GM12878 (cell line): ENCODE measurements at regions not wholly inside any gene's neighbourhood (a gene's known extent, or its start where the extent isn't known, plus 50 kb on each side); places are given as distances from the start of the nearest gene placed in this dataset.

Source experiments
- ATAC-seq: fragments of 200-7000 bp; cut with Tn5 transposase; 3 replicates; pipeline ENCODE4 v1.9.1; 2020; ENCODE audit warnings: mild to moderate bottlenecking, moderate library complexity
- BruUV-seq: library from RNA; stranded (reverse); fragments of 400-500 nt; replicated peaks from 2 replicates; lab custom pipeline; 2021; lab: Mats Ljungman, UMichigan
- CTCF ChIA-PET: fragments of 300-600 bp; sonication (Branson Sonifier 250); formaldehyde crosslinking; extraction: SDS; loops from one replicate; lab custom pipeline; 2021; ENCODE audit warnings: inconsistent platforms; lab: Yijun Ruan, JAX
- POLR2A ChIA-PET: fragments of 350-600 bp; formaldehyde crosslinking; extraction: SDS; loops from one replicate; lab custom pipeline; 2021; ENCODE audit warnings: inconsistent platforms; lab: Charles Lee
- RAD21 ChIA-PET: fragments of 300-600 bp; sonication (Branson Sonifier 250); formaldehyde crosslinking; loops from one replicate; lab custom pipeline; 2023; ENCODE audit warnings: antibody characterized with exemption; ENCODE audit not compliant: unreplicated experiment; lab: Charles Lee
- SMC1A ChIA-PET: fragments of 300-600 bp; sonication (Branson Sonifier 250); formaldehyde crosslinking; loops from one replicate; lab custom pipeline; 2023; ENCODE audit not compliant: unreplicated experiment, uncharacterized antibody; lab: Charles Lee
- DNase-seq: peaks from one replicate; pipeline ENCODE4 v3.0.0-alpha.2; 2011; ENCODE audit warnings: low read depth, low spot score
- FAIRE-seq: peaks from 3 replicates; lab custom pipeline; 2011; peaks lifted over from hg19 to GRCh38; lab: Jason Lieb, UNC
- H2AFZ ChIP-seq: 2 replicates; pipeline ENCODE4 v1.6.0; 2011; ENCODE audit warnings: low read depth, low read length, control low read depth; ENCODE audit not compliant: control insufficient read depth
- H3K27ac ChIP-seq: 2 replicates; pipeline ENCODE4 v1.5.1; 2011; ENCODE audit warnings: control low read depth; ENCODE audit not compliant: control insufficient read depth, insufficient read depth
- H3K27me3 ChIP-seq, 2 experiments: replicated peaks in 1 of 2; 2 replicates each; pipeline versions ENCODE4 v1.6.0 to v1.6.1; 2011; ENCODE audit warnings: low read length in 1 of 2; ENCODE audit not compliant: control insufficient read depth in 2 of 2, insufficient read depth in 2 of 2
- H3K36me3 ChIP-seq, 2 experiments: 2 replicates each; pipeline ENCODE4 v1.5.1; 2011; ENCODE audit warnings: low read length in 1 of 2; ENCODE audit not compliant: control insufficient read depth in 2 of 2, insufficient read depth in 2 of 2
- H3K4me1 ChIP-seq: 2 replicates; pipeline ENCODE4 v1.6.1; 2011; ENCODE audit warnings: mild to moderate bottlenecking, low read length, moderate library complexity, mixed read lengths; ENCODE audit not compliant: control insufficient read depth, insufficient read depth
- H3K4me2 ChIP-seq: 2 replicates; pipeline ENCODE4 v1.6.0; 2011; ENCODE audit warnings: control low read depth; ENCODE audit not compliant: control insufficient read depth, insufficient read depth
- H3K4me3 ChIP-seq: fragments of 200-600 bp; sonication (generic); 2 replicates; pipeline ENCODE4 v1.5.1; 2016
- H3K79me2 ChIP-seq: 2 replicates; pipeline ENCODE4 v1.6.0; 2011; ENCODE audit warnings: low read length; ENCODE audit not compliant: control insufficient read depth, insufficient read depth
- H3K9ac ChIP-seq: 2 replicates; pipeline ENCODE4 v1.8.0; 2011; ENCODE audit warnings: low read length, control low read depth, mixed read lengths; ENCODE audit not compliant: control insufficient read depth, insufficient read depth
- H3K9me3 ChIP-seq: replicated peaks from 3 replicates; pipeline ENCODE4 v1.5.1; 2011; ENCODE audit warnings: mild to moderate bottlenecking, low read length; ENCODE audit not compliant: control insufficient read depth, insufficient read depth
- H4K20me1 ChIP-seq: 2 replicates; pipeline ENCODE4 v1.6.0; 2011; ENCODE audit not compliant: control insufficient read depth, insufficient read depth
- CHD4 ChIP-seq: fragments of 200-600 bp; sonication (generic); IDR thresholded peaks from 2 replicates; pipeline ENCODE4 v1.6.1; 2016; ENCODE audit warnings: mild to moderate bottlenecking
- JUND ChIP-seq: IDR thresholded peaks from 2 replicates; pipeline ENCODE4 v1.6.1; 2012; ENCODE audit warnings: low read depth, mild to moderate bottlenecking, low read length, improper control_type of control experiment, moderate library complexity
- NR2C1 ChIP-seq: fragments of 450-650 bp; IDR thresholded peaks from 2 replicates; pipeline ENCODE4 v1.6.1; 2017; ENCODE audit warnings: antibody characterized with exemption, mild to moderate bottlenecking, moderate library complexity
- RAD21 ChIP-seq: IDR thresholded peaks from 2 replicates; pipeline ENCODE4 v1.6.1; 2011; ENCODE audit warnings: mild to moderate bottlenecking, low read depth, low read length, moderate library complexity; ENCODE audit not compliant: insufficient read depth
- RAD51 ChIP-seq: fragments of 450-650 bp; IDR thresholded peaks from 2 replicates; pipeline ENCODE4 v1.6.1; 2016; ENCODE audit warnings: moderate library complexity, mild to moderate bottlenecking, inconsistent platforms
- WGBS: methylation state at CpG from one replicate; pipeline ENCODE4 v1.1.6; 2016; ENCODE audit warnings: low lambda C conversion rate; ENCODE audit not compliant: insufficient replicate concordance, insufficient coverage; ENCODE audit errors: missing lambda C conversion rate; 5-methylcytosine and 5-hydroxymethylcytosine counted together
- in situ Hi-C: fragments of 300-500 bp; cut with MboI; formaldehyde crosslinking; loops from 9 replicates; pipeline ENCODE4 v1.14.3; 2018; ENCODE audit warnings: mixed read lengths
- intact Hi-C: fragments of 100-400 bp; cut with micrococcal nuclease; formaldehyde crosslinking; loops from one replicate; pipeline ENCODE4 v1.14.2; 2022; ENCODE audit not compliant: unreplicated experiment
- TF ChIP-seq, protein P1 (sequence below): fragments of 450-650 bp; formaldehyde crosslinking; IDR thresholded peaks from 2 replicates; pipeline ENCODE4 v1.4.0; 2022; ENCODE audit warnings: mild to moderate bottlenecking, moderate library complexity
- TF ChIP-seq, protein P2 (sequence below): fragments of 450-650 bp; IDR thresholded peaks from 2 replicates; pipeline ENCODE4 v1.6.1; 2016; ENCODE audit warnings: mild to moderate bottlenecking

DNA sequence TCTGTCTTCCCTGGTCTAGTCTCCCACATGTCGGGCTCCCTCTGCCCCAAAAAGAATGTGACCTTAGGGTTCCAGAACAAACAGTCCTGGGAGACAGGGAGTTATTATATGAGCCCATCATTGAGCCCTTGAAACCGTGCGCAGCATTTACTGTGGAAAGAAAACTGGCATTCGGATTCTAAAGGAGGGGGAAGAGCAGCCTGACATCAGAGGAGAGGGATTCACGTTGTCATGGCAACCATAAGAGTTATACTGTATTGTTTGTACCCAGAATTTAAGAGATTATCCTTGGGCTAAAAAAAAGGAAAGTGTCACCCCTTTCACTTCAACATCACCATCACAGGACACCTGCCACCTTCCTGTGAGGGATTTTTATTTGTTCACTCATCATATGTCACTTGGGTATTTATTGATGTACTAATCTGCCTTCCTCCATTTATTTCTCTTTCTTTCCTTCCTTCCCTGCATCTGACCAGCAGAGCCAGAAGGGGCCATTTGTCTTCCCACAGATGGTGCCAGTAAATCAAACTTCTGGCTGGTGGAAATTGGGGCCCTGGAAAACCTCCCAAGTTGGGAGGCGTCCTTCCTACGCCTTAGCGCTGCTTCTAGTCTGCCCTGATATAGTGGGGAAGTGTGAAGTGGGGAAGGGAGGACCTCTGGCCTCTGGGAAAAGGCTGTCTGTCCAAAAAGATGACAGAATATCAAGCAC lies 64.9 kb upstream of the FRMPD3 start:
- H3K27me3 ChIP-seq: no peaks in the 10 kb centered on the region
- CTCF ChIA-PET: no interaction called here
- TF ChIP-seq RAD51 (no peak), CHD4 (no peak), NR2C1 (no peak), JUND (no peak), RAD21 (no peak)
- TF ChIP-seq, protein P1, sequence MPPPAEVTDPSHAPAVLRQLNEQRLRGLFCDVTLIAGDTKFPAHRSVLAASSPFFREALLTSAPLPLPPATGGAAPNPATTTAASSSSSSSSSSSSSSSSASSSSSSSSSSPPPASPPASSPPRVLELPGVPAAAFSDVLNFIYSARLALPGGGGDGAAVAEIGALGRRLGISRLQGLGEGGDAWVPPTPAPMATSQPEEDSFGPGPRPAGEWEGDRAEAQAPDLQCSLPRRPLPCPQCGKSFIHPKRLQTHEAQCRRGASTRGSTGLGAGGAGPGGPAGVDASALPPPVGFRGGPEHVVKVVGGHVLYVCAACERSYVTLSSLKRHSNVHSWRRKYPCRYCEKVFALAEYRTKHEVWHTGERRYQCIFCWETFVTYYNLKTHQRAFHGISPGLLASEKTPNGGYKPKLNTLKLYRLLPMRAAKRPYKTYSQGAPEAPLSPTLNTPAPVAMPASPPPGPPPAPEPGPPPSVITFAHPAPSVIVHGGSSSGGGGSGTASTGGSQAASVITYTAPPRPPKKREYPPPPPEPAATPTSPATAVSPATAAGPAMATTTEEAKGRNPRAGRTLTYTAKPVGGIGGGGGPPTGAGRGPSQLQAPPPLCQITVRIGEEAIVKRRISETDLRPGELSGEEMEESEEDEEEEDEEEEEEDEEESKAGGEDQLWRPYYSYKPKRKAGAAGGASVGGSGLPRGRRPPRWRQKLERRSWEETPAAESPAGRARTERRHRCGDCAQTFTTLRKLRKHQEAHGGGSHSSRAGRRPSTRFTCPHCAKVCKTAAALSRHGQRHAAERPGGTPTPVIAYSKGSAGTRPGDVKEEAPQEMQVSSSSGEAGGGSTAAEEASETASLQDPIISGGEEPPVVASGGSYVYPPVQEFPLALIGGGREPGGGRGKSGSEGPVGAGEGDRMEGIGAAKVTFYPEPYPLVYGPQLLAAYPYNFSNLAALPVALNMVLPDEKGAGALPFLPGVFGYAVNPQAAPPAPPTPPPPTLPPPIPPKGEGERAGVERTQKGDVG (CRISPR knock-in tag): no peak
- TF ChIP-seq, protein P2, sequence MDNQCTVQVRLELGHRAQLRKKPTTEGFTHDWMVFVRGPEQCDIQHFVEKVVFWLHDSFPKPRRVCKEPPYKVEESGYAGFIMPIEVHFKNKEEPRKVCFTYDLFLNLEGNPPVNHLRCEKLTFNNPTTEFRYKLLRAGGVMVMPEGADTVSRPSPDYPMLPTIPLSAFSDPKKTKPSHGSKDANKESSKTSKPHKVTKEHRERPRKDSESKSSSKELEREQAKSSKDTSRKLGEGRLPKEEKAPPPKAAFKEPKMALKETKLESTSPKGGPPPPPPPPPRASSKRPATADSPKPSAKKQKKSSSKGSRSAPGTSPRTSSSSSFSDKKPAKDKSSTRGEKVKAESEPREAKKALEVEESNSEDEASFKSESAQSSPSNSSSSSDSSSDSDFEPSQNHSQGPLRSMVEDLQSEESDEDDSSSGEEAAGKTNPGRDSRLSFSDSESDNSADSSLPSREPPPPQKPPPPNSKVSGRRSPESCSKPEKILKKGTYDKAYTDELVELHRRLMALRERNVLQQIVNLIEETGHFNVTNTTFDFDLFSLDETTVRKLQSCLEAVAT: no peak
- TF ChIP-seq, all 136 proteins: peak for 0
- no peaks in the 10 kb centered on the region for H3K4me1 ChIP-seq
- no peaks in the 10 kb centered on the region for H3K9me3 ChIP-seq
- BruUV-seq: no TSS peak
- FAIRE-seq (no peak), DNase-seq (no peak), ATAC-seq (no peak)
- no peak overlapping the region for H3K27ac ChIP-seq
- H3K4me3 ChIP-seq: no peak overlapping the region
- H3K79me2 ChIP-seq: no peaks in the 10 kb centered on the region
- no peak overlapping the region for H3K4me2 ChIP-seq
- ChIA-PET RAD21 (no interaction called here), SMC1A (no interaction called here), POLR2A (no interaction called here)
- 46% methylated on average over 8 of the region's 8 CpGs for WGBS
- H3K36me3 ChIP-seq: no peaks in the 10 kb centered on the region
- no peaks in the 10 kb centered on the region for H4K20me1 ChIP-seq
- in situ Hi-C loops: no loop called here
- H3K9ac ChIP-seq: no peak overlapping the region
- intact Hi-C loops: no loop called here
- H2AFZ ChIP-seq: no peak overlapping the region
